ENCODE measurements at regions not wholly inside any gene's neighbourhood (a gene's known extent, or its start where the extent isn't known, plus 50 kb on each side); places are given as distances from the start of the nearest gene placed in this dataset.

DNA sequence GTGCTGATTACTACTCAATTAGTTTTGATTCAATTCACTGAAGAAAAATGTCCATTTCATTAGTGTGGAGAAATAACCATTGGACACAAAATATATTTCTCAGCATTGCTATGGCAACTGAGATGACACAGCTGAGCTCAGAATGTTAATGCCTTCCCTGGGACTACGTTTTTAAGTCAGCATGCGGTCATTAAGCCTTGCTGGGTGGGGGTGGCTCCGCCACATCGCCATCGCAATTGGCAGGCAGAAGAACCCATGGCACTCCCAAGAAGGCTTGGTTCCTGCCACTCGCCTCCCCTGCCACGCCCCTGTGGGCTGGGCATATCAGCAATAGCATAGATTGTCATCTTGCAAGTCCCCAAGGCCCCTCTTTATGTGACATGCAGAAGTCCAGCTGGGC is 256.7 kb upstream of the CAMK1G start:
- TF ChIP-seq CTCF (conservative IDR thresholded peaks at IDR 0.05) (no peak), EZH2 (IDR thresholded peaks at IDR 0.05; ENCODE audit: low read depth) (no peak)

Data from PC-9 (cell line).